ENCODE measurements at regions not wholly inside any gene's neighbourhood (a gene's known extent, or its start where the extent isn't known, plus 50 kb on each side); places are given as distances from the start of the nearest gene placed in this dataset.

GRCh38 chr5:5816960-5817359, 394.5 kb downstream of the ICE1 start:
- ATAC-seq (no peak), DNase-seq (no peak)
- TF ChIP-seq CTCF (IDR thresholded peaks at IDR 0.05) (no peak), POLR2A (IDR thresholded peaks at IDR 0.05) (no peak)
- H3K9me3 ChIP-seq, result no peaks in the 10 kb centered on the region
- no peak overlapping the region for H3K27ac ChIP-seq
- intact Hi-C loops (cut with DNase I), result no loop called here
- no peaks in the 10 kb centered on the region for H3K27me3 ChIP-seq
- H3K36me3 ChIP-seq, result no peaks in the 10 kb centered on the region
- H3K4me1 ChIP-seq, result no peaks in the 10 kb centered on the region
- no peak overlapping the region for H3K4me3 ChIP-seq

GRCh38 chr5:5813441-5813840, 391.0 kb downstream of the ICE1 start:
- TF ChIP-seq POLR2A (IDR thresholded peaks at IDR 0.05) (no peak), CTCF (IDR thresholded peaks at IDR 0.05) (no peak)
- Histone ChIP-seq H3K9me3 (no peaks in the 10 kb centered on the region), H3K4me3 (no peak overlapping the region), H3K27ac (no peak overlapping the region), H3K4me1 (no peaks in the 10 kb centered on the region), H3K27me3 (no peaks in the 10 kb centered on the region), H3K36me3 (no peaks in the 10 kb centered on the region)
- intact Hi-C loops (cut with DNase I), result no loop called here
- ATAC-seq (no peak), DNase-seq (no peak)
- WGBS (ENCODE audit: insufficient coverage, low coverage, low lambda C conversion rate, missing lambda C conversion rate), result 37% methylated on average over 5 of the region's 5 CpGs

- H3K4me3 ChIP-seq, result no peak overlapping the region
- H3K27ac ChIP-seq, result no peak overlapping the region
- ATAC-seq, result no peak
- TF ChIP-seq POLR2A (IDR thresholded peaks at IDR 0.05) (no peak), CTCF (IDR thresholded peaks at IDR 0.05) (no peak)
- no peaks in the 10 kb centered on the region for H3K36me3 ChIP-seq
- H3K4me1 ChIP-seq, result no peaks in the 10 kb centered on the region
- intact Hi-C loops (cut with DNase I), result no loop called here
- WGBS (ENCODE audit: insufficient coverage, low coverage, low lambda C conversion rate, missing lambda C conversion rate), result 57% methylated on average over 2 of the region's 2 CpGs
- no peaks in the 10 kb centered on the region for H3K27me3 ChIP-seq
- no peak for DNase-seq
- no peaks in the 10 kb centered on the region for H3K9me3 ChIP-seq
Observed at GRCh38 chr5:5810461-5810860, 388.0 kb downstream of the ICE1 start.

- no peaks in the 10 kb centered on the region for H3K36me3 ChIP-seq
- no peak for ATAC-seq
- intact Hi-C loops (cut with DNase I), result no loop called here
- WGBS (ENCODE audit: insufficient coverage, low coverage, low lambda C conversion rate, missing lambda C conversion rate), result no CpG with 5 or more reads among the region's 7 CpGs
- H3K4me1 ChIP-seq, result no peaks in the 10 kb centered on the region
- no peak overlapping the region for H3K27ac ChIP-seq
- H3K4me3 ChIP-seq, result no peak overlapping the region
- no peaks in the 10 kb centered on the region for H3K27me3 ChIP-seq
- DNase-seq, result no peak
- TF ChIP-seq POLR2A (IDR thresholded peaks at IDR 0.05), result no peak
- no peak for TF ChIP-seq CTCF (IDR thresholded peaks at IDR 0.05)
- no peaks in the 10 kb centered on the region for H3K9me3 ChIP-seq
Observed at GRCh38 chr5:5805916-5806315, 383.4 kb downstream of the ICE1 start.

GRCh38 chr5:5804478-5805233, 382.2 kb downstream of the ICE1 start:
- no peaks in the 10 kb centered on the region for H3K9me3 ChIP-seq
- intact Hi-C loops (cut with DNase I), result no loop called here
- H3K27me3 ChIP-seq, result no peaks in the 10 kb centered on the region
- DNase-seq (no peak), ATAC-seq (no peak)
- H3K4me3 ChIP-seq, result no peak overlapping the region
- WGBS (ENCODE audit: insufficient coverage, low coverage, low lambda C conversion rate, missing lambda C conversion rate), result 85% methylated on average over 7 of the region's 8 CpGs
- no peak for TF ChIP-seq CTCF (IDR thresholded peaks at IDR 0.05)
- no peak for TF ChIP-seq POLR2A (IDR thresholded peaks at IDR 0.05)
- H3K36me3 ChIP-seq, result no peaks in the 10 kb centered on the region
- peaks cover 0 to 2% (median under 1%) of the 10 kb centered on the region in 4 donors for H3K4me1 ChIP-seq
- no peak overlapping the region for H3K27ac ChIP-seq
